HepG2 (cell line): ENCODE measurements at regions not wholly inside any gene's neighbourhood (a gene's known extent, or its start where the extent isn't known, plus 50 kb on each side); places are given as distances from the start of the nearest gene placed in this dataset.
"Not testable (repeated sequence)": the region's sequence is repeated elsewhere in the genome, so short reads cannot be mapped to it uniquely, and the experiment has no call there.

Source experiments
- ATAC-seq: fragments of 200-7000 bp; cut with Tn5 transposase; 3 replicates; pipeline ENCODE4 v1.9.1; 2020; ENCODE audit warnings: mild to moderate bottlenecking, moderate library complexity
- BruUV-seq: library from RNA; stranded (reverse); fragments of 400-500 nt; replicated peaks from 2 replicates; lab custom pipeline; 2021; lab: Mats Ljungman, UMichigan
- CTCF ChIA-PET: fragments of 300-600 bp; formaldehyde crosslinking; extraction: SDS; loops from one replicate; lab custom pipeline; 2021; ENCODE audit warnings: low total read pairs, inconsistent platforms, low intra/inter-chr PET ratio; lab: Yijun Ruan, JAX
- POLR2A ChIA-PET: fragments of 350-600 bp; sonication (Branson Sonifier 250); formaldehyde crosslinking; loops from one replicate; lab custom pipeline; 2020; ENCODE audit warnings: antibody characterized with exemption, inconsistent platforms; lab: Yijun Ruan, JAX
- DNase-seq: peaks from one replicate; pipeline ENCODE4 v3.0.0-alpha.2; 2015; ENCODE audit warnings: low spot score
- FAIRE-seq: peaks from 3 replicates; lab custom pipeline; 2011; peaks lifted over from hg19 to GRCh38; lab: Jason Lieb, UNC
- H2AFZ ChIP-seq: one replicate; pipeline ENCODE4 v1.6.1; 2011; ENCODE audit warnings: low read length, inconsistent platforms
- H3K27ac ChIP-seq: fragments of 300-600 bp; 3 replicates; pipeline ENCODE4 v1.8.0; 2011; ENCODE audit warnings: mixed run types, mild to moderate bottlenecking, mixed read lengths, low read length, inconsistent platforms; ENCODE audit not compliant: insufficient read depth; ENCODE audit errors: extremely low read length
- H3K27me3 ChIP-seq, 2 experiments: fragments of 200-600 bp in 1 of 2; 2 replicates in 1 of 2; 3 replicates in 1 of 2; pipeline versions ENCODE4 v1.6.0 to v1.8.0; 2011; ENCODE audit warnings: low read length in 2 of 2, mild to moderate bottlenecking in 2 of 2, moderate library complexity in 2 of 2, inconsistent platforms in 1 of 2; ENCODE audit not compliant: insufficient read depth in 2 of 2, control insufficient read depth in 1 of 2
- H3K36me3 ChIP-seq, 2 experiments: fragments of 200-600 bp in 1 of 2; replicated peaks in 1 of 2; 2 replicates in 1 of 2; 3 replicates in 1 of 2; pipeline versions ENCODE4 v1.5.1 to v1.8.0; 2011; ENCODE audit warnings: low read length in 2 of 2, inconsistent platforms in 1 of 2; ENCODE audit not compliant: insufficient read depth in 2 of 2, control insufficient read depth in 1 of 2
- H3K4me1 ChIP-seq: 2 replicates; pipeline ENCODE4 v1.5.1; 2012; ENCODE audit warnings: low read length, inconsistent platforms; ENCODE audit not compliant: insufficient read depth
- H3K4me2 ChIP-seq: 2 replicates; pipeline ENCODE4 v1.6.0; 2011; ENCODE audit warnings: low read depth, low read length, inconsistent platforms
- H3K4me3 ChIP-seq, 3 experiments: fragments of 200-600 bp in 1 of 3; sonication (generic), shearing (Covaris generic) in 1 of 3; replicated peaks in 1 of 3; 2 replicates each; pipeline ENCODE4 v1.5.1; 2011 to 2016; ENCODE audit warnings: low read length in 3 of 3, inconsistent platforms in 2 of 3, low read depth in 2 of 3, mild to moderate bottlenecking in 2 of 3, control low read depth in 1 of 3, mixed read lengths in 1 of 3; ENCODE audit not compliant: insufficient read depth in 1 of 3
- H3K79me2 ChIP-seq: one replicate; pipeline ENCODE4 v1.6.1; 2011; ENCODE audit warnings: low read length, inconsistent platforms; ENCODE audit not compliant: insufficient read depth
- H3K9ac ChIP-seq: 2 replicates; pipeline ENCODE4 v1.6.0; 2011; ENCODE audit warnings: mild to moderate bottlenecking, low read depth, low read length, inconsistent platforms; ENCODE audit not compliant: insufficient read depth
- H3K9me3 ChIP-seq: 2 replicates; pipeline ENCODE4 v1.5.1; 2012; ENCODE audit warnings: mild to moderate bottlenecking, low read length
- H4K20me1 ChIP-seq: 2 replicates; pipeline ENCODE4 v1.6.0; 2011; ENCODE audit warnings: inconsistent platforms, mild to moderate bottlenecking, low read length, moderate library complexity; ENCODE audit not compliant: insufficient read depth
- PHF8 ChIP-seq: sonication (generic); formaldehyde crosslinking; IDR thresholded peaks from 2 replicates; pipeline ENCODE4 v1.5.0; 2020; ENCODE audit warnings: missing genetic modification reagents
- ZMYM3 ChIP-seq: sonication (generic); formaldehyde crosslinking; IDR thresholded peaks from 2 replicates; pipeline ENCODE4 v1.5.1; 2020; ENCODE audit warnings: mild to moderate bottlenecking, missing genetic modification reagents
- ZNF382 ChIP-seq: sonication (generic); formaldehyde crosslinking; IDR thresholded peaks from 2 replicates; pipeline ENCODE4 v1.5.0; 2020; ENCODE audit warnings: missing genetic modification reagents, mild to moderate bottlenecking, borderline replicate concordance
- WGBS: methylation state at CpG from one replicate; pipeline ENCODE4 v1.1.6; 2017; ENCODE audit warnings: low lambda C conversion rate; 5-methylcytosine and 5-hydroxymethylcytosine counted together
- in situ Hi-C: cut with HindIII; loops from 2 replicates; pipeline ENCODE4 v1.10.0; 2017; ENCODE audit warnings: low pct_unique_long_range_greater_than_20kb; ENCODE audit not compliant: extremely low pct_ligation_motif_present
- intact Hi-C: fragments of 100-400 bp; cut with micrococcal nuclease; formaldehyde crosslinking; loops from one replicate; pipeline ENCODE4 v1.10.0; 2022; ENCODE audit not compliant: unreplicated experiment
- TF ChIP-seq, protein P1 (sequence below): sonication (generic); formaldehyde crosslinking; IDR thresholded peaks from 2 replicates; pipeline ENCODE4 v1.9.0; 2021; ENCODE audit warnings: missing genetic modification reagents, mild to moderate bottlenecking, borderline replicate concordance
- TF ChIP-seq, protein P2 (sequence below): fragments of 450-650 bp; IDR thresholded peaks from 2 replicates; pipeline ENCODE4 v1.6.1; 2016

DNA sequence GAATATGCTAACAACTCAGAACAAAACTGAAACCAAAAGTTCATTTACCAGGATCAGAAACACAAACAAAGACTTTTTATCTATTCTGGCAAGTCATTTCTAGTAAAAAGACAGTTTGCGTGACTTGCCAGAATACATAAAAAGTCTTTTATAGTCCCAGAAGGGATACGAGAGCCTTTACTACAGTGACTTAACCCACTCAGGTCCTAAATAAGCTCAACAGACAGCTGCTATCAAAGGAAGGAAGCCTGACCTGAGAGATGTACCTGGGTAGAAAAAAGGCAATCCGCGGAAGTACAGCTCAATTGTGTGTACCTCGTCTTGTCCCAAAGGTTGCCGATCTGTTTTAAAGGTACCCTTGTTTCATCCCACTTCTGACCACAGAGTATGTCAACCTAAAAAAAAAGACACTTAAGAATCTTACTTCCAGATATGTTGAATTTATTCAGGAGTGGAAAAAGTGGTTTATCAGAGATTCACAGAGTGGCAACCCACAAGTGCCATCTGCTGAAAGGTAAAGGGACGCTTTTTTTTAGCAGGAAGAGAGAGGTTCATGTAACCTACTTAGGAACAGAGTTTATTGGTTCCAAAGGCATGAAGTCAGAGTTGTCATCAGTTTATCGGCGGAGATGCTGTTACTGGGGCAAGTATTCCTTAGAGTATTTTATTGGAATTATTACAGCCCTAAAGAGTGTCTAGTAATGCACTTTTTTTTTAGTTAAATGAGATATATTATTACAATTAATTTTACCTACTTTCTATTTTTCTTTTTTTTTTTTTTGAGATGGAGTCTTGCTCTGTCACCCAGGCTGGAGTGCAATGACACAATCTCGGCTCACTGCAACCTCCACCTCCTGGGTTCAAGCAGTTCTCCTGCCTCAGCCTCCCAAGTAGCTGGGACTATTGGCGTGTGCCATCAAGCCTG, 69.7 kb upstream of the C1QTNF9B start:
- no peak overlapping the region for H3K4me2 ChIP-seq
- H3K4me3 ChIP-seq, result no peak overlapping the region
- POLR2A ChIA-PET, result no interaction called here
- DNase-seq, result no peak
- in situ Hi-C loops, result no loop called here
- no peak overlapping the region for H2AFZ ChIP-seq
- no peak for ATAC-seq
- 21% methylated on average over 11 of the region's 11 CpGs for WGBS
- intact Hi-C loops, result no loop called here
- no peak overlapping the region for H3K27ac ChIP-seq
- H3K9ac ChIP-seq, result no peak overlapping the region
- no peak for FAIRE-seq
- no peaks in the 10 kb centered on the region for H4K20me1 ChIP-seq
- TF ChIP-seq, protein P1, sequence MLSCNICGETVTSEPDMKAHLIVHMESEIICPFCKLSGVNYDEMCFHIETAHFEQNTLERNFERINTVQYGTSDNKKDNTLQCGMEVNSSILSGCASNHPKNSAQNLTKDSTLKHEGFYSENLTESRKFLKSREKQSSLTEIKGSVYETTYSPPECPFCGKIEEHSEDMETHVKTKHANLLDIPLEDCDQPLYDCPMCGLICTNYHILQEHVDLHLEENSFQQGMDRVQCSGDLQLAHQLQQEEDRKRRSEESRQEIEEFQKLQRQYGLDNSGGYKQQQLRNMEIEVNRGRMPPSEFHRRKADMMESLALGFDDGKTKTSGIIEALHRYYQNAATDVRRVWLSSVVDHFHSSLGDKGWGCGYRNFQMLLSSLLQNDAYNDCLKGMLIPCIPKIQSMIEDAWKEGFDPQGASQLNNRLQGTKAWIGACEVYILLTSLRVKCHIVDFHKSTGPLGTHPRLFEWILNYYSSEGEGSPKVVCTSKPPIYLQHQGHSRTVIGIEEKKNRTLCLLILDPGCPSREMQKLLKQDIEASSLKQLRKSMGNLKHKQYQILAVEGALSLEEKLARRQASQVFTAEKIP (CRISPR knock-in tag), result no peak
- TF ChIP-seq ZMYM3 (CRISPR knock-in tag), result no peak
- TF ChIP-seq ZNF382 (CRISPR knock-in tag), result no peak
- no peak for TF ChIP-seq PHF8 (CRISPR knock-in tag)
- H3K27me3 ChIP-seq, result peaks cover 0 to 3% of the 10 kb centered on the region in 2 experiments; a peak in 1 of 5 replicates
- H3K9me3 ChIP-seq, result no peaks in the 10 kb centered on the region
- CTCF ChIA-PET, result no interaction called here
- H3K79me2 ChIP-seq, result no peaks in the 10 kb centered on the region
- H3K36me3 ChIP-seq, result no peaks in the 10 kb centered on the region
- BruUV-seq, result no TSS peak
- H3K4me1 ChIP-seq, result no peaks in the 10 kb centered on the region

DNA sequence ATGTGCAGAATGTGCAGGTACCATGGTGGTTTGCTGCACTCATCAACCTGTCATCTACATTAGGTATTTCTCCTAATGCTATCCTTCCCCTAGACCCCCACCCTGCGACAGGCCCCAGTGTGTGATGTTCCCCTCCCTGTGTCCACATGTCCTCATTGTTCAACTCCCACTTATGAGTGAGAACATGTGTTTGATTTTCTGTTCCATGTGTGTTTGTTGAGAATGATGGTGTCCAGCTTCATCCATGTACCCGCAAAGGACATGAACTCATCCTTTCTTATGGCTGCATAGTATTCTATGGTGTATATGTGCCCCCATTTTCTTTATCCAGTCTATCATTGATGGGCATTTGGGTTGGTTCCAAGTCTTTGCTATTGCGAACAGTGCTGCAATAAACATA, 70.5 kb upstream of the C1QTNF9B start:
- H2AFZ ChIP-seq, H3K9ac ChIP-seq, in situ Hi-C loops, FAIRE-seq, POLR2A ChIA-PET, H3K4me3 ChIP-seq, H4K20me1 ChIP-seq, CTCF ChIA-PET, intact Hi-C loops, H3K4me2 ChIP-seq, H3K36me3 ChIP-seq, H3K79me2 ChIP-seq, ATAC-seq, H3K4me1 ChIP-seq, H3K27ac ChIP-seq, BruUV-seq, H3K9me3 ChIP-seq, DNase-seq, H3K27me3 ChIP-seq: not testable (repeated sequence)
- TF ChIP-seq, protein P2, sequence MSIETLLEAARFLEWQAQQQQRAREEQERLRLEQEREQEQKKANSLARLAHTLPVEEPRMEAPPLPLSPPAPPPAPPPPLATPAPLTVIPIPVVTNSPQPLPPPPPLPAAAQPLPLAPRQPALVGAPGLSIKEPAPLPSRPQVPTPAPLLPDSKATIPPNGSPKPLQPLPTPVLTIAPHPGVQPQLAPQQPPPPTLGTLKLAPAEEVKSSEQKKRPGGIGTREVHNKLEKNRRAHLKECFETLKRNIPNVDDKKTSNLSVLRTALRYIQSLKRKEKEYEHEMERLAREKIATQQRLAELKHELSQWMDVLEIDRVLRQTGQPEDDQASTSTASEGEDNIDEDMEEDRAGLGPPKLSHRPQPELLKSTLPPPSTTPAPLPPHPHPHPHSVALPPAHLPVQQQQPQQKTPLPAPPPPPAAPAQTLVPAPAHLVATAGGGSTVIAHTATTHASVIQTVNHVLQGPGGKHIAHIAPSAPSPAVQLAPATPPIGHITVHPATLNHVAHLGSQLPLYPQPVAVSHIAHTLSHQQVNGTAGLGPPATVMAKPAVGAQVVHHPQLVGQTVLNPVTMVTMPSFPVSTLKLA, result peak; percentile 98
- WGBS, result 90% methylated on average over 3 of the region's 3 CpGs
